ENCODE measurements at regions not wholly inside any gene's neighbourhood (a gene's known extent, or its start where the extent isn't known, plus 50 kb on each side); places are given as distances from the start of the nearest gene placed in this dataset.

- intact Hi-C loops (cut with micrococcal nuclease): no loop called here
- H3K9me3 Mint-ChIP-seq: no peaks in the 10 kb centered on the region
- H3K27me3 Mint-ChIP-seq: no peaks in the 10 kb centered on the region
- no peaks in the 10 kb centered on the region for H3K36me3 Mint-ChIP-seq (ENCODE audit: low read depth)
- no peaks in the 10 kb centered on the region for H3K4me1 Mint-ChIP-seq (ENCODE audit: low read depth)
- H3K27ac Mint-ChIP-seq: no peak overlapping the region
- H3K4me3 Mint-ChIP-seq: no peak overlapping the region
These were observed 692.5 kb downstream of the PRR16 start for GRCh38 chr5:121156565-121156964.

GRCh38 chr5:121158451-121158850 is 693.2 kb upstream of the FTMT start:
- Mint-ChIP-seq H3K9me3 (no peaks in the 10 kb centered on the region), H3K4me1 (ENCODE audit: low read depth) (no peaks in the 10 kb centered on the region), H3K27ac (no peak overlapping the region), H3K27me3 (no peaks in the 10 kb centered on the region), H3K4me3 (no peak overlapping the region), H3K36me3 (ENCODE audit: low read depth) (no peaks in the 10 kb centered on the region)
- intact Hi-C loops (cut with micrococcal nuclease): no loop called here

GRCh38 chr5:121160591-121160990 is 691.1 kb upstream of the FTMT start:
- Mint-ChIP-seq H3K4me3 (no peak overlapping the region), H3K27me3 (no peaks in the 10 kb centered on the region), H3K36me3 (ENCODE audit: low read depth) (no peaks in the 10 kb centered on the region), H3K27ac (no peak overlapping the region), H3K4me1 (ENCODE audit: low read depth) (no peaks in the 10 kb centered on the region), H3K9me3 (no peaks in the 10 kb centered on the region)
- intact Hi-C loops (cut with micrococcal nuclease): no loop called here

DNA sequence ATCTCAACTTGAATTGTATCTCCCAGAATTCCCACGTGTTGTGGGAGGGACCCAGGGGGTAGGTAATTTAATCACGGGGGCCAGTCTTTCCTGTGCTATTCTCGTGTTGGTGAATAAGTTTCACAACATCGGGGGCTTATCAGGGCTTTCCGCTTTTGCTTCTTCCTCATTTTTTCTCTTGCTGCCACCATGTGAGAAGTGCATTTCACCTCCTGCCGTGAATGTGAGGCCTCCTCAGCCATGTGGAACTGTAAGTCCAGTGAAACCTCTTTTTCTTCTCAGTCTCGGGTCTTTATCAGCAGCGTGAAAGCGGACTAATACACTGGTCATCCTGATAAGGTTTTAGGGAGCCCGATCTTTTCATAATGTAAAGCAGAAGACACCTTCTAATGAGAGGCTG is 687.0 kb upstream of the FTMT start:
- Mint-ChIP-seq H3K9me3 (no peaks in the 10 kb centered on the region), H3K36me3 (ENCODE audit: low read depth) (no peaks in the 10 kb centered on the region), H3K4me3 (no peak overlapping the region), H3K27me3 (no peaks in the 10 kb centered on the region), H3K4me1 (ENCODE audit: low read depth) (no peaks in the 10 kb centered on the region), H3K27ac (no peak overlapping the region)
- intact Hi-C loops (cut with micrococcal nuclease): no loop called here

GRCh38 chr5:121171361-121171760 is 680.3 kb upstream of the FTMT start:
- Mint-ChIP-seq H3K4me3 (no peak overlapping the region), H3K36me3 (ENCODE audit: low read depth) (no peaks in the 10 kb centered on the region), H3K9me3 (peaks cover 9% of the 10 kb centered on the region), H3K27me3 (no peaks in the 10 kb centered on the region), H3K4me1 (ENCODE audit: low read depth) (no peaks in the 10 kb centered on the region), H3K27ac (no peak overlapping the region)
- intact Hi-C loops (cut with micrococcal nuclease): no loop called here

DNA sequence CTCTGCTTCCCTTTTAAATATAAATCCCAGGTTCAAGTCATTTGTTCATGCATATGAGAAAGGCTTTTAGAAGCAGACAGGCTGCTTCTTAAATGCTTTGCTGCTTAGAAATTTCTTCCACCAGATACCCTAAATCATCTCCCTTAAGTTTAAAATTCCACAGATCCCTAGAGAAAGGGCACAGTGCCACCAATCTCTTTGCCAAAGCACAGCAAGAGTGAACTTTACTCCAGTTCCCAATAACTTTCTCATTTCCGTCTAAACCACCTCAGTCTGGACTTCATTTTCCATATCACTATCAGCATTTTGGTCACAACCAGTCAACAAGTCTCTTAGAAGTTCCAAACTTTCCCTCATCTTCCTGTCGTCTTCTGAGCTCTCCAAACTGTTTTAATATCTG is 679.8 kb upstream of the FTMT start:
- no peak overlapping the region for H3K4me3 Mint-ChIP-seq
- intact Hi-C loops (cut with micrococcal nuclease): no loop called here
- peaks cover 9% of the 10 kb centered on the region for H3K9me3 Mint-ChIP-seq
- no peaks in the 10 kb centered on the region for H3K36me3 Mint-ChIP-seq (ENCODE audit: low read depth)
- H3K27me3 Mint-ChIP-seq: no peaks in the 10 kb centered on the region
- no peak overlapping the region for H3K27ac Mint-ChIP-seq
- no peaks in the 10 kb centered on the region for H3K4me1 Mint-ChIP-seq (ENCODE audit: low read depth)

DNA sequence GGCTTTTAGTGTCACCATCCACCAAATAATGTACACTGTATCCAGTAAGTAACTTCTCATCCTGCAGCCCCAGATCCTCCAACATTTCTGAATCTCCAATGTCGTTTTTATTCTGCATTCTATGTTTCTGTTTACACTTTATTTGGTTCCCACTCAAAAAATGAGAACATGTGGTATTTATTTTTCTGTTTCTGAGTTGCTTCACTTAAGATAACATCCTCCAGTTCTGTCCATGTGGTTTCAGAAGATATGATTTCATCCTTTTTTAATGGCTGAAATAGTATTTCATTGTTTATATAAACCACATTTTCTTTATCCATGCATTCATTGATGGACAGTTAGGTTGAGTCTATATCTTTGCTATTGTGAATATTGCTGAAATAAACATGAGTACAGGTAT is 677.3 kb upstream of the FTMT start:
- H3K36me3 Mint-ChIP-seq (ENCODE audit: low read depth): no peaks in the 10 kb centered on the region
- no peak overlapping the region for H3K4me3 Mint-ChIP-seq
- no peaks in the 10 kb centered on the region for H3K27me3 Mint-ChIP-seq
- intact Hi-C loops (cut with micrococcal nuclease): no loop called here
- H3K4me1 Mint-ChIP-seq (ENCODE audit: low read depth): no peaks in the 10 kb centered on the region
- peaks cover 9% of the 10 kb centered on the region for H3K9me3 Mint-ChIP-seq
- H3K27ac Mint-ChIP-seq: no peak overlapping the region

GRCh38 chr5:121175986-121176385 is 675.7 kb upstream of the FTMT start:
- Mint-ChIP-seq H3K4me3 (no peak overlapping the region), H3K4me1 (ENCODE audit: low read depth) (no peaks in the 10 kb centered on the region), H3K9me3 (peaks cover 9% of the 10 kb centered on the region), H3K27me3 (no peaks in the 10 kb centered on the region), H3K27ac (no peak overlapping the region), H3K36me3 (ENCODE audit: low read depth) (no peaks in the 10 kb centered on the region)
- intact Hi-C loops (cut with micrococcal nuclease): no loop called here

DNA sequence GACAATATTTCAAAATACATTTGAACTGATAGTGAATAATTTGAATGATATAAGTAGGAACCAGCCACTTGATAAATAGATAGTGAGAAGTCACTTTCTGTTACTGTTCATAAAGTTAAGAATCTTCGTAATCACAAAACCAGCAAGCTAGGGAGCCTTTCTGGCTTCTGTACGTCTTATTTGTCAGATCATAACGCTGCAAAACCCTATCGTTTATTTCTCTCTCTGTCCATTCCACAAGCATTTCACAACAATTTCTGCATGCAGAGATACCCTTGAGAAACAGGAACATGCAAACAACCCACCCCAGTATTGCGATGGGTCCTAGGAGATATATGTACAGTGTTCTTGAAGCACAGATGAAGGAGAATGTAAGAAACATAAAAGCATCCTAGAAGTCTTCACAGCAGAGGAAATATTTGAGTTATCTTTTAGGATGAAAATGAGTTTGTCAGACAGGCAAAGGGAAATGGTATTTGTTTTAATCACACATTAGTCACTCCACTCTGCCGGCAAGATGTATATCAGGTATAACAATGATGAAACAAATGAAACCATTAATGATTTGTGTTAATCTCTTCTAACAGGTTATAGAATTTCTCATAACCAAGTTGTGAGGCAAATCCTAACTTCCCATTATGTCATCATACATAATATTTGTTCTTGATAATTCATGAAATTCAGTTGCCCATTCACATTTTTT is 668.7 kb upstream of the FTMT start:
- Mint-ChIP-seq H3K4me3 (no peak overlapping the region), H3K9me3 (no peaks in the 10 kb centered on the region), H3K27me3 (no peaks in the 10 kb centered on the region), H3K36me3 (ENCODE audit: low read depth) (no peaks in the 10 kb centered on the region), H3K4me1 (ENCODE audit: low read depth) (no peaks in the 10 kb centered on the region), H3K27ac (no peak overlapping the region)
- intact Hi-C loops (cut with micrococcal nuclease): no loop called here

GRCh38 chr5:121188849-121189248 is 662.8 kb upstream of the FTMT start:
- no peaks in the 10 kb centered on the region for H3K9me3 Mint-ChIP-seq
- H3K4me1 Mint-ChIP-seq (ENCODE audit: low read depth): no peaks in the 10 kb centered on the region
- H3K27ac Mint-ChIP-seq: no peak overlapping the region
- intact Hi-C loops (cut with micrococcal nuclease): no loop called here
- no peaks in the 10 kb centered on the region for H3K27me3 Mint-ChIP-seq
- no peak overlapping the region for H3K4me3 Mint-ChIP-seq
- no peaks in the 10 kb centered on the region for H3K36me3 Mint-ChIP-seq (ENCODE audit: low read depth)

DNA sequence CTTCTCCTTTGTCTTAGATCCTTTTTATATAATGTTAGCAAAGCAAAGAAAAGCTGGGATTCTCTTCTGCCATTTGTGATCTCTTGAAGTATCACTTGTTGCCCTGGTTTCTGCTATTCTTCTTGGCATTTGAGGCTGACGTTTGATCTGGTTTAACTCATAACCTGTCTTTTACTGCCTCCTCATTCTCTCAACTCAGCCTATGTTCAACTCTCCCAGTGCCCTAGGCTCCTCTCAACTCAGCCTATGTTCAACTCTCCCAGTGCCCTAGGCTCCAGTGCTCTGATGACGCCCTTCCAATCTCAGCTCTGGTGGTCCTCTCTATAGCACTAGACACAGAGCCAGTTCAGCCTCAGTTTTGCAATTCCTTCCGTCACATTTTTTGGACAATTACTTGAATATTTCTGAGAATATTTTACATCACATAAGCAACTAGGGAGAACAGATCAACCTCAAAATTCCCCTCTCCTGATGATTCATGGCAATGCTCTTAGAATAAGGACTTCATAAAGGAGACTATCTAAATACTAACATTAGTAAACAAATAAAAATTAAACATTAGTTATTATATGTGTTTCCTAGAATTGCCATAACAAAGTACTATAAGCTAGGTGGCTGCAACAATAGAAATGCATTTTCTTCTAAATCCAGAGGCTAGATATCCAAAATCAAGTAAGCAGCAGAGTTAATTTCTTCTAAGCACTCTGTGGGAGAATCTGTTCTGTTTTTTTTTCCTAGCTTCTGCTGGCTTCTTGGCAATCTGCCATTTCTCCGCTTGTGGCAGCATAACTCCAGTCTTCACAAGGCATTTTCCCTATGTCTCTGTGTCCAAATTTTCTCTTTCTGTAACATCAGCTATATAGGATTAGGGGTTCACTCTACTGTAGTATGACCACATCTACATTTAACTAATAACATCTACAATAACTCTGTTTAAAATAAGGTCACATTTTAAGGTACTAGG is 662.1 kb upstream of the FTMT start:
- Mint-ChIP-seq H3K9me3 (no peaks in the 10 kb centered on the region), H3K27me3 (no peaks in the 10 kb centered on the region), H3K36me3 (ENCODE audit: low read depth) (no peaks in the 10 kb centered on the region), H3K4me1 (ENCODE audit: low read depth) (no peaks in the 10 kb centered on the region), H3K27ac (no peak overlapping the region), H3K4me3 (no peak overlapping the region)
- intact Hi-C loops (cut with micrococcal nuclease): no loop called here

GRCh38 chr5:121199216-121199999 is 652.3 kb upstream of the FTMT start:
- Mint-ChIP-seq H3K4me3 (no peak overlapping the region), H3K36me3 (ENCODE audit: low read depth) (no peaks in the 10 kb centered on the region), H3K9me3 (peaks cover 10% of the 10 kb centered on the region), H3K4me1 (ENCODE audit: low read depth) (no peaks in the 10 kb centered on the region), H3K27me3 (no peaks in the 10 kb centered on the region), H3K27ac (no peak overlapping the region)
- intact Hi-C loops (cut with micrococcal nuclease): no loop called here

DNA sequence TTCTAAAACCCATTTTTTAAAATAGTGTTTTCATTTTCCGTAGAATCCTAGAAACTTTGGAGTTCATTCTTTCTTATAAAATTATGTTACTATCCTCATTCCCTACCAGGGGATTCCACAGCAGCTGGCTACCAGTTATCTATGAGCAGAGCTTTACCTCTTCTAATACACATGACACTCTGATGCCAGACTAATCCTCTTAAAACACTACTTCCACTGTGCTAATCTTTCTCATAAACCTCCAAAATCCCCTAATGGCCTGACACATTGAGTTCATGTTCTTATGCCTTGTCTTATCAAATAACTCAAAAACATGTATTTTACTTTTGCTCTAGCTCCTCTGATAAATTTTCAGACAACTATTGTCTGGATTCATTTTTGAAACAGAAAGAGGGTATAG is 633.6 kb upstream of the FTMT start:
- no peaks in the 10 kb centered on the region for H3K27me3 Mint-ChIP-seq
- no peaks in the 10 kb centered on the region for H3K4me1 Mint-ChIP-seq (ENCODE audit: low read depth)
- H3K9me3 Mint-ChIP-seq: peaks cover 33% of the 10 kb centered on the region
- no peak overlapping the region for H3K27ac Mint-ChIP-seq
- intact Hi-C loops (cut with micrococcal nuclease): no loop called here
- H3K36me3 Mint-ChIP-seq (ENCODE audit: low read depth): no peaks in the 10 kb centered on the region
- no peak overlapping the region for H3K4me3 Mint-ChIP-seq

- H3K27me3 Mint-ChIP-seq: no peaks in the 10 kb centered on the region
These were observed 630.2 kb upstream of the FTMT start for GRCh38 chr5:121221483-121221882.

More at GRCh38 chr5:121221483-121221882, 630.2 kb upstream of the FTMT start:
- Mint-ChIP-seq H3K27ac (no peak overlapping the region), H3K36me3 (ENCODE audit: low read depth) (no peaks in the 10 kb centered on the region), H3K9me3 (peaks cover 46% of the 10 kb centered on the region), H3K4me1 (ENCODE audit: low read depth) (no peaks in the 10 kb centered on the region), H3K4me3 (no peak overlapping the region)
- intact Hi-C loops (cut with micrococcal nuclease): no loop called here
